ENCODE measurements at regions not wholly inside any gene's neighbourhood (a gene's known extent, or its start where the extent isn't known, plus 50 kb on each side); places are given as distances from the start of the nearest gene placed in this dataset.

DNA sequence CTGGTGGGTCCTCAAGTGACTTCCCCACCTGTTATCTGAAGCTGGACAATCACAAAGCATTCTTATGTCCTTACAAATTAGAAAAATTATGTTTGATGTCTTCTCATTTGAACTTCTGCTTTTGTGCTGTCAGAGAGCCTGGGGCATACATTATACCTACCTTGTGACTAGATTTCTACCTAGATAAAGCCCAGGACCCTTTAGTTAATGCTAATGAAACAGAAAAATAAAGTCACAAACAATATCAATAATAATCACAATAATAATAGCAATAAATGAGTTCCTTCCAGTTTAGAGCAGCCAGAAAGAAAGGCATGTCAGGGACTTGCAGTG is 456.4 kb downstream of the SETBP1 start:
- H3K9me3 ChIP-seq (replicated peaks; ENCODE audit: control insufficient read depth, insufficient read depth, low read length), result no peaks in the 10 kb centered on the region
- TF ChIP-seq FOS (IDR thresholded peaks at IDR 0.05; ENCODE audit: borderline replicate concordance, insufficient read depth, low read length), result no peak
- no peak for TF ChIP-seq EZH2 (IDR thresholded peaks at IDR 0.05; ENCODE audit: borderline replicate concordance, low read depth, low read length, severe bottlenecking)
- no peak for TF ChIP-seq JUN (IDR thresholded peaks at IDR 0.05; ENCODE audit: borderline replicate concordance, insufficient read depth, insufficient read length, low read depth)
- no peak for TF ChIP-seq GATA2 (IDR thresholded peaks at IDR 0.05; ENCODE audit: insufficient read depth, insufficient read length, low read depth, low read length)
- TF ChIP-seq POLR2A (IDR thresholded peaks at IDR 0.05; ENCODE audit: low read depth, low read length), result no peak
- TF ChIP-seq MYC (IDR thresholded peaks at IDR 0.05; ENCODE audit: low read depth, low read length), result no peak
- no peak for TF ChIP-seq MAX (IDR thresholded peaks at IDR 0.05; ENCODE audit: insufficient read depth, insufficient read length)
- TF ChIP-seq, protein P1, sequence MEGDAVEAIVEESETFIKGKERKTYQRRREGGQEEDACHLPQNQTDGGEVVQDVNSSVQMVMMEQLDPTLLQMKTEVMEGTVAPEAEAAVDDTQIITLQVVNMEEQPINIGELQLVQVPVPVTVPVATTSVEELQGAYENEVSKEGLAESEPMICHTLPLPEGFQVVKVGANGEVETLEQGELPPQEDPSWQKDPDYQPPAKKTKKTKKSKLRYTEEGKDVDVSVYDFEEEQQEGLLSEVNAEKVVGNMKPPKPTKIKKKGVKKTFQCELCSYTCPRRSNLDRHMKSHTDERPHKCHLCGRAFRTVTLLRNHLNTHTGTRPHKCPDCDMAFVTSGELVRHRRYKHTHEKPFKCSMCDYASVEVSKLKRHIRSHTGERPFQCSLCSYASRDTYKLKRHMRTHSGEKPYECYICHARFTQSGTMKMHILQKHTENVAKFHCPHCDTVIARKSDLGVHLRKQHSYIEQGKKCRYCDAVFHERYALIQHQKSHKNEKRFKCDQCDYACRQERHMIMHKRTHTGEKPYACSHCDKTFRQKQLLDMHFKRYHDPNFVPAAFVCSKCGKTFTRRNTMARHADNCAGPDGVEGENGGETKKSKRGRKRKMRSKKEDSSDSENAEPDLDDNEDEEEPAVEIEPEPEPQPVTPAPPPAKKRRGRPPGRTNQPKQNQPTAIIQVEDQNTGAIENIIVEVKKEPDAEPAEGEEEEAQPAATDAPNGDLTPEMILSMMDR (IDR thresholded peaks at IDR 0.05; ENCODE audit: extremely low read depth in 1 of 2, insufficient read depth in 1 of 2, low read depth in 1 of 2, low read length in 2 of 2), result no peak
- no peak for TF ChIP-seq POLR2AphosphoS5 (IDR thresholded peaks at IDR 0.05; ENCODE audit: insufficient read depth, low read depth, low read length)
- no peaks in the 10 kb centered on the region for H3K79me2 ChIP-seq (ENCODE audit: control insufficient read depth, insufficient read depth, low read length)
- DNase-seq (ENCODE audit: low read depth, low spot score) (no peak), FAIRE-seq (no peak)
- H3K9ac ChIP-seq (replicated peaks; ENCODE audit: extremely low read depth, insufficient read depth, low read length), result no peak overlapping the region
- no peaks in the 10 kb centered on the region for H3K9me1 ChIP-seq (replicated peaks; ENCODE audit: control insufficient read depth, extremely low read depth, insufficient read depth, low read length)
- intact Hi-C loops (cut with micrococcal nuclease), result no loop called here
- H3K4me3 ChIP-seq (replicated peaks in 1 of 3; ENCODE audit: insufficient read depth in 1 of 3, low read depth in 1 of 3, low read length in 3 of 3), result no peak overlapping the region
- H2AFZ ChIP-seq (ENCODE audit: low read depth, low read length), result no peak overlapping the region
- no TSS peak for BruUV-seq (replicated peaks)
- no peaks in the 10 kb centered on the region for H3K36me3 ChIP-seq (ENCODE audit: control insufficient read depth in 2 of 2, extremely low read depth in 1 of 2, insufficient read depth in 2 of 2, low read length in 2 of 2)
- H3K27ac ChIP-seq (ENCODE audit: insufficient read depth, low read depth, low read length), result no peak overlapping the region
- no peaks in the 10 kb centered on the region for H4K20me1 ChIP-seq (replicated peaks; ENCODE audit: control insufficient read depth, extremely low read depth, insufficient read depth, low read length)
- no peak overlapping the region for H3K4me2 ChIP-seq (ENCODE audit: insufficient read depth, low read length)
- CTCF ChIA-PET, result no interaction called here
- dilution Hi-C loops (cut with MboI; ENCODE audit: extremely low pct_ligation_motif_present, low sequenced_read_pairs), result no loop called here
- no peaks in the 10 kb centered on the region for H3K27me3 ChIP-seq (ENCODE audit: control insufficient read depth in 2 of 2, insufficient read depth in 2 of 2, low read length in 2 of 2)
- POLR2A ChIA-PET, result no interaction called here
- H3K4me1 ChIP-seq (ENCODE audit: control insufficient read depth, extremely low read depth, insufficient read depth, low read length), result no peaks in the 10 kb centered on the region

Data from endothelial cell of umbilical vein (primary cell).